Effector memory CD4-positive, alpha-beta T cell (primary cell): ENCODE measurements at regions not wholly inside any gene's neighbourhood (a gene's known extent, or its start where the extent isn't known, plus 50 kb on each side); places are given as distances from the start of the nearest gene placed in this dataset.

Experiments
- DNase-seq, 3 donors: peaks; one replicate each; pipeline ENCODE4 v3.0.0-alpha.2; 2020
- H3K27ac ChIP-seq: 2 replicates; pipeline ENCODE4 v1.7.0; 2013; ENCODE audit warnings: mild to moderate bottlenecking, low read length, moderate library complexity; ENCODE audit not compliant: insufficient read depth, poor library complexity, severe bottlenecking
- H3K27me3 ChIP-seq: replicated peaks from 2 replicates; pipeline ENCODE4 v1.7.0; 2013; ENCODE audit warnings: mild to moderate bottlenecking, low read length; ENCODE audit not compliant: insufficient read depth, control insufficient read depth, poor library complexity, severe bottlenecking
- H3K36me3 ChIP-seq: 2 replicates; pipeline ENCODE4 v1.7.0; 2013; ENCODE audit warnings: mild to moderate bottlenecking, low read length, moderate library complexity; ENCODE audit not compliant: control insufficient read depth, insufficient read depth
- H3K4me1 ChIP-seq: 2 replicates; pipeline ENCODE4 v1.7.0; 2013; ENCODE audit warnings: low read length, mild to moderate bottlenecking; ENCODE audit not compliant: control insufficient read depth, insufficient read depth, poor library complexity, severe bottlenecking
- H3K4me3 ChIP-seq: 2 replicates; pipeline ENCODE4 v1.7.0; 2013; ENCODE audit warnings: low read length, low read depth, mild to moderate bottlenecking; ENCODE audit not compliant: insufficient read depth, poor library complexity, severe bottlenecking
- H3K9me3 ChIP-seq: 2 replicates; pipeline ENCODE4 v1.7.0; 2013; ENCODE audit warnings: mild to moderate bottlenecking, low read length, moderate library complexity; ENCODE audit not compliant: control insufficient read depth

DNA sequence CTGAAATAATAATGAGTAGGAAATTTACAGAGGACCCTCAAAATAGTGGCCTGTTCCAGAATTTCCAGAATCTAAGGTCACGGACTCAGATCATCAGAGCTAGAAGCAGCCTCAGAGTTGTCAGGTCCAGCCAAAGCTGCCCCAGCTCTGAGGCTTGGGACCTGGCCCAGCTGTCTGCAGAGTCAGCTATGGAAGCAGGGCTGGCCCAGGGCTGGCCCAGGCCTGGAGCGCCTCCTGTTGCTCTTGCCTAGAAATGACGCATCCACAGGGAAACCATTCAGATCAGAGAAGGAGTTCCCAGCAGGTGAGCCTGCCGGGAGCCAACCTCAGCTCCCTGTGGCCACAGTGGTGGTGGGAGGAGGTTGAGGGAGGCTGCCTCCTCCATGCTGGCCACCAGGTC is 106.7 kb upstream of the ARL4C start:
- no peak for DNase-seq
- Histone ChIP-seq H3K4me1 (no peaks in the 10 kb centered on the region), H3K4me3 (no peak overlapping the region), H3K9me3 (no peaks in the 10 kb centered on the region), H3K27ac (no peak overlapping the region), H3K27me3 (no peaks in the 10 kb centered on the region), H3K36me3 (no peaks in the 10 kb centered on the region)

DNA sequence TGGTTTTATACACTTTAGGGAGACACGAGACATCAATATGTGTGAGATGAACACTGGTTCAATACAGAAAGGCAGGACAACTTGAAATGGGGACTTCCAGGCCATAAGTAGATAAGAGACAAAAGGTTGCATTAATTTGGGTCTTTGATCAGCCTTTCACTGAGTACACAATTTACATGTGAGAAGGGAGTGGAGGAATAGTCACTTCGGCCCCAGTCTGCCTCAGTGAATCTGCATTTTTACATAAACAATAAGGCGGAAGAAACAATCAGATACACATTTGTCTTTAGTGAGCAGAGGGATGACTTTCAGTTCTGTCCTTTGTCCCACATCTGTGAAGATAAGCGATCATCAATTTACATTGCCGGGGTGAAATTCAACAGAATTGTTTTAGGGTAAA is 104.3 kb upstream of the ARL4C start:
- no peaks in the 10 kb centered on the region for H3K9me3 ChIP-seq
- no peaks in the 10 kb centered on the region for H3K4me1 ChIP-seq
- no peak overlapping the region for H3K4me3 ChIP-seq
- no peaks in the 10 kb centered on the region for H3K36me3 ChIP-seq
- H3K27ac ChIP-seq, result no peak overlapping the region
- DNase-seq, result no peak
- H3K27me3 ChIP-seq, result no peaks in the 10 kb centered on the region

DNA sequence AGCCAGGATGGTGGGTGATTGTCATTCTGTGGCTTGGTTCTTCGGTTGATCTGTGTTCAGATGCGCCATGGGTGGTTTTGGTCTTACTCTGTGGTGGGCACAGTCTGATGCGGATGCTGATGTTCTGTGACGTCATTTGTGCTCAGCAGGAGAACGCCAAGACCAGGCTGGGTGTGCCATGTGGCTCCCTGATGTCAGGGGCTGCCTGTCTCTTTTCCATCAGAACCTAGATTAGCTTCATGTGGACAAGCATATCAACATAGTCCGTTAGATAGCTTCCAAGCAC is 100.6 kb upstream of the ARL4C start:
- Histone ChIP-seq H3K36me3 (no peaks in the 10 kb centered on the region), H3K4me3 (no peak overlapping the region), H3K27ac (no peak overlapping the region), H3K27me3 (no peaks in the 10 kb centered on the region), H3K9me3 (no peaks in the 10 kb centered on the region), H3K4me1 (no peaks in the 10 kb centered on the region)
- no peak for DNase-seq

DNA sequence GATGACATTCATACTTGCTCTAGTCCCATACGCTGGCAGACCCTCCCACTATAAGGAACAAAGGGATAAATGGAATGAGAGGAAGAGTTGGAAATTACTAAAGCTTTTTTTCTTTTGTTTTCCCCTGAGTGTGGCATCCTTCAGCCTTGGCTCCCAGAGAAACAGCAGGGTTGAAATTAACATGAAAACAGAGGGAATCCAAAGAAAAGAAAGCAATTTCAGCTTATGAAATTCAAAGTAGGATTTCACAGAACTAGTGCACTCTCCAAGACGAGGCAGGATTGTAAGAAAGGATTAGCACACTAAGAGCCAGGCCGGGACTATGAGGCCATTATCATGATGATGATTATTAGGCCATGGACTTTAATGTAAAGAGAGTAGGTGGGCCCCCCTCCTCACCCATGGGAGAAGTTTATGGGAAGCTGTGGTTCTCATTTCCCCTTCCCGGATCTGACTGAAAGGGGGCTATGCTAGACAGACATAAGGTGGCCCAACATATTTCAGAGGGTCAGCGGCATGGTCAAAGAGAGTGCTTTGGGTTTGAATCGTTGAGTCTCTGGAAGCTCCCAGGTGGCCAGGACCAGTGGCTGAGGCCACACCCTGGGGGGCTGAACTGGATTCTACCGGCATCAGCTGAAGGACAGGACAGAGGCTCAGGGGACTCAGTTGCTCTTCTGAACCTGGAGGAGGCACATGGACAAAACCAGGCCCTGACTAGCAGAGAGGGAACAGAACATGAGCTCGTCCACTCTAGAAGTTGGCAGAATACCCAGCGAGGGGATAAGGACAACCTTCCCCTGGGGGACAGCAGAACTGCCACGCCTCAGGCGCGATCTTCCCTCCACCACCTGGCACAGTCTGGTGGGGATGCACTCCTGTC is 100.1 kb upstream of the ARL4C start:
- no peaks in the 10 kb centered on the region for H3K4me1 ChIP-seq
- no peak overlapping the region for H3K27ac ChIP-seq
- DNase-seq, result no peak

DNA sequence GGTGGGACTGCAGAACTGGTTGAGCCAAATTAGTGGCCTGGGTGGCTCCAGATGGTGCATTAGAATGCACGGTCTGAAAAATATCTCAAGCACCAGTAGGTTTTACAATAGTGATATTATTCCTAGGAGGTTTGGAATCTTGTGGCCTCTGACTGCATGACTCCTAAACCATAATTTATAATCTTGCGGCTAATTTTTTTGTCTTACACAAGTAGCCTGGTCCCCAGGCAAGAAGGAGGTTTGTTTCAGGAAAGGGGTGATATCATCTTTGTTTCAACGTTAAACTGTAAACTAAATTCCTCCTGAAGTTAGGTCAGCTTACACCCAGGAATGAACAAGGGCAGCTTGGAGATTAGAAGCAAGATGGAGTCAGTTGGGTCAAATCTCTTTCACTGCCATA is 98.9 kb upstream of the ARL4C start:
- Histone ChIP-seq H3K27me3 (no peaks in the 10 kb centered on the region), H3K4me1 (no peaks in the 10 kb centered on the region), H3K4me3 (no peak overlapping the region), H3K36me3 (no peaks in the 10 kb centered on the region), H3K9me3 (no peaks in the 10 kb centered on the region), H3K27ac (no peak overlapping the region)
- no peak for DNase-seq

More for the DNA sequence above, 100.1 kb upstream of the ARL4C start:
- H3K27me3 ChIP-seq, result no peaks in the 10 kb centered on the region
- no peak overlapping the region for H3K4me3 ChIP-seq
- H3K9me3 ChIP-seq, result no peaks in the 10 kb centered on the region
- H3K36me3 ChIP-seq, result no peaks in the 10 kb centered on the region

DNA sequence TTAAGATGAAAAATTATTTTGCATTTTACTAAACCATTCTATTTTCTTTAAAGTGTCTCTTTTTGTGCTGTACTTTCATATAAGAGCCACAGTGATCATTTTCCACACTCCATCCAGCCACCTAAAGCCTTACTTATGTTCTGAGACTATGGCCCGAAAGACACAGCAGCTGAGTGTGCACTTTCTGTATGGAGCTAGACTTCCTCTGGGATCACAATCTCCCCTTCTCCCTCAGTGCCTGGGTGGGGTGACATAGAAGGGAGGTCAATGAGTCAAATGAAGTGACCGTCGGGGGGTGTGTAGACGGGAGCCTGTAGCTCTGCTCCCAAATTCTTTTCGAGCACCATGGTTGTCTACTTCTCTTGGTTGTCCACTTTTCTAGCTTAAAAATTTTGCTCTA is 97.8 kb upstream of the ARL4C start:
- Histone ChIP-seq H3K36me3 (no peaks in the 10 kb centered on the region), H3K27me3 (peaks cover 2% of the 10 kb centered on the region), H3K4me3 (no peak overlapping the region), H3K4me1 (no peaks in the 10 kb centered on the region), H3K9me3 (no peaks in the 10 kb centered on the region), H3K27ac (no peak overlapping the region)
- DNase-seq, result no peak

DNA sequence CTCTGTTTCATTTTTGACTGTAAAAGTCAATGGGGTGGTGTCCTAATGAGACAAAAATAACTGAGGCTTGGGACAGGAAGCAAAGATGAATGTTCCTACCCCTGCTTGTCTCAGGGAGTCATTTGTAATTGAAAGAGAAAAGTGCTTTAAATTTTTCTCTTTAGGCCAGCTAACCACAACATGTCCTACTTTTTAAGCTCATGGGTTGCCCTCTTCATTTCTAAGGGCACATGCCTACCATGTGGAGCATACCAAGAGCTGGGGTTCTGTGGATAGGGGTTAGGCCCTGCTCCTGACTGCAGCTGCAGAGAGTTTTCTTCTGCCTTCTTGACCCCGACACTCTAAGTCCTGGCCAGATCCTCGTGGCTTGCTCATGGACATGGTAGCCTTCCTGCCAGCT is 96.8 kb upstream of the ARL4C start:
- H3K27ac ChIP-seq, result no peak overlapping the region
- H3K4me1 ChIP-seq, result no peaks in the 10 kb centered on the region
- no peak overlapping the region for H3K4me3 ChIP-seq
- no peak for DNase-seq
- H3K36me3 ChIP-seq, result no peaks in the 10 kb centered on the region
- peaks cover 4% of the 10 kb centered on the region for H3K27me3 ChIP-seq
- H3K9me3 ChIP-seq, result no peaks in the 10 kb centered on the region

DNA sequence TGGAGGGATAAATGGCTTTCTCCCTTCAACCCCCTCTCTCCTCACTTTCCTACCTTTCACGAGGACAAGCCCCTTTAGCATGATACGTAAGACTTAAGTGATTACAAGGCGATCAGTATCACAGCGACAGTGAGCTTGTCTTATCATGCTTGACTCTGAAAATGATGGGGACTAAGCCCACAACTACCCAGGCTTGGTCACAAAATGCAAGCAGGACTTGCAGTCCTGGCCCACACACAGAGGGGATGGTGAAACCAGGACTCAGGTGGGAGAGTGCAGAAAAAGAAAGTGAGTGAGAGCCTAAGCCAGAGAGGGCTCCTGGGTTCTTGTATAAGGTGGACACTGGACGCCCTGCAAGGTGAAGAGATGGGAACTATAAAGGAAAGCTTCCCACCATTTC is 95.7 kb upstream of the ARL4C start:
- Histone ChIP-seq H3K36me3 (no peaks in the 10 kb centered on the region), H3K4me1 (no peaks in the 10 kb centered on the region), H3K4me3 (no peak overlapping the region), H3K27me3 (peaks cover 4% of the 10 kb centered on the region), H3K27ac (no peak overlapping the region), H3K9me3 (no peaks in the 10 kb centered on the region)
- DNase-seq, result no peak

DNA sequence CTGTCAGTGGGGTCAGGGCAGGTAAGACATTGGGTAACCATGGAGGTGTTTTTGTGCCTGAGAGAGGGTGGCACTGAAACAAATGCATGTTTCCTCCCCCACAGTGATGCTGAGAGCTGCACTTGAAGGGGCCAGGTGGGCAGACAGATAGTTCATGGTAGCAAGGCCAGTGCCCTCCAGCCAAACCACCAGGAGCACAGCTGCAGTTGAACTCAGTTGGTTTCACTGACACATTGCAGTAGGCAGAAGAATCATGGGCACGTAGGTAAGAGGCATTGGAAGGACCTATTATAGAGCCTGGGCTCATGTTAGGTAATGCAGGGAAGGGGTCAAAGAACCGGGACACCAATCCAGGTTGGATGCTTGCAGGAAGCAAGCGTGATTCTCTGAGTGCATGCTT is 93.2 kb upstream of the ARL4C start:
- Histone ChIP-seq H3K9me3 (no peaks in the 10 kb centered on the region), H3K36me3 (no peaks in the 10 kb centered on the region), H3K4me1 (no peaks in the 10 kb centered on the region), H3K27ac (no peak overlapping the region), H3K27me3 (peaks cover 4% of the 10 kb centered on the region), H3K4me3 (no peak overlapping the region)
- DNase-seq, result no peak

DNA sequence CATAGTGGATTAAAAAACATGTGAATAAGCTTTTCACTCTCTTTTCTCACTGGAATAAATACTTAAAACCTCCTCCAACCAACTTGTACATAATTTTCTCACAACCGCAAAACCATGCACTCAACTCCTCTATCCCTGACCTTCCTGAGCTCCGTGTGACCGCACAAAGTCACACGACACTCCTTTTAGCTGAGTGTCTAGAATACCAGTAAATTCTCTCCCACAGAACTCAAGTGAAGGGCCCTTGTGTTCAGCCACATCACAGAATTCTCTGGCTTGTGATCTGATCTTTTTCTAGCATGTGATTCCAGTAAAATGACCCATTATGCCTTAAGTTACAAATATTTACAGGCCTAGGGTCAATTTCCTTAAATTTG is 91.2 kb upstream of the ARL4C start:
- no peaks in the 10 kb centered on the region for H3K36me3 ChIP-seq
- no peak for DNase-seq
- no peak overlapping the region for H3K27ac ChIP-seq
- H3K9me3 ChIP-seq, result no peaks in the 10 kb centered on the region
- peaks cover 4% of the 10 kb centered on the region for H3K27me3 ChIP-seq
- no peaks in the 10 kb centered on the region for H3K4me1 ChIP-seq
- no peak overlapping the region for H3K4me3 ChIP-seq
